Kidney (tissue), 13 donors: ENCODE measurements at regions not wholly inside any gene's neighbourhood (a gene's known extent, or its start where the extent isn't known, plus 50 kb on each side); places are given as distances from the start of the nearest gene placed in this dataset.

Experiments used
- DNase-seq, 5 donors: peaks; one replicate each; pipeline ENCODE4 v3.0.0-alpha.2; 2013 to 2020
- FAIRE-seq: peaks from 2 replicates; lab custom pipeline; 2012; peaks lifted over from hg19 to GRCh38; lab: Jason Lieb, UNC
- H3K27ac ChIP-seq, 2 donors: one replicate each; pipeline ENCODE4 v1.7.0; 2013; ENCODE audit warnings: low read depth in 2 of 2, low read length in 2 of 2, inconsistent platforms in 1 of 2
- H3K27me3 ChIP-seq: one replicate; pipeline ENCODE4 v1.7.1; 2013; ENCODE audit warnings: low read length, inconsistent platforms; ENCODE audit not compliant: control insufficient read depth, insufficient read depth
- H3K36me3 ChIP-seq, 3 donors: one replicate each; pipeline versions ENCODE4 v1.7.0 to v1.7.1; 2013; ENCODE audit warnings: low read length in 3 of 3, control low read depth in 1 of 3, inconsistent platforms in 1 of 3; ENCODE audit not compliant: insufficient read depth in 3 of 3, control insufficient read depth in 2 of 3
- H3K4me1 ChIP-seq, 3 donors: one replicate each; pipeline versions ENCODE4 v1.7.0 to v1.7.1; 2013; ENCODE audit warnings: low read length in 3 of 3, inconsistent platforms in 1 of 3, low read depth in 1 of 3; ENCODE audit not compliant: control insufficient read depth in 2 of 3, insufficient read depth in 2 of 3
- H3K4me3 ChIP-seq, 3 donors: one replicate each; pipeline versions ENCODE4 v1.7.0 to v1.8.1; 2013; ENCODE audit warnings: low read length in 3 of 3, control low read depth in 1 of 3, inconsistent platforms in 1 of 3
- H3K9ac ChIP-seq, 3 donors: one replicate each; pipeline versions ENCODE4 v1.7.0 to v1.7.1; 2013; ENCODE audit warnings: low read length in 3 of 3, control low read depth in 1 of 3, inconsistent platforms in 1 of 3
- H3K9me3 ChIP-seq, 3 donors: one replicate each; pipeline versions ENCODE4 v1.7.0 to v1.7.1; 2013; ENCODE audit warnings: low read length in 3 of 3, control low read depth in 1 of 3, inconsistent platforms in 1 of 3; ENCODE audit not compliant: control insufficient read depth in 2 of 3, insufficient read depth in 1 of 3
- intact Hi-C: fragments of 100-400 bp; cut with DNase I; formaldehyde crosslinking; loops from one replicate; pipeline ENCODE4 v1.11.1; 2022
- TF ChIP-seq, protein P1 (sequence below): IDR thresholded peaks from 3 replicates; pipeline ENCODE4 v1.5.1; 2012; ENCODE audit warnings: mild to moderate bottlenecking, moderate library complexity, borderline replicate concordance; ENCODE audit not compliant: insufficient read depth; ENCODE audit errors: extremely low read depth
- donor health status: control.
- donor health status: control.
- donor health status: control.
- donor health status: control.
- donor health status: control.
- donor health status: DM: yes; HTN: yes; CAD: no.
- donor health status: Normal renal cell carcinoma (clear cell type).

DNA sequence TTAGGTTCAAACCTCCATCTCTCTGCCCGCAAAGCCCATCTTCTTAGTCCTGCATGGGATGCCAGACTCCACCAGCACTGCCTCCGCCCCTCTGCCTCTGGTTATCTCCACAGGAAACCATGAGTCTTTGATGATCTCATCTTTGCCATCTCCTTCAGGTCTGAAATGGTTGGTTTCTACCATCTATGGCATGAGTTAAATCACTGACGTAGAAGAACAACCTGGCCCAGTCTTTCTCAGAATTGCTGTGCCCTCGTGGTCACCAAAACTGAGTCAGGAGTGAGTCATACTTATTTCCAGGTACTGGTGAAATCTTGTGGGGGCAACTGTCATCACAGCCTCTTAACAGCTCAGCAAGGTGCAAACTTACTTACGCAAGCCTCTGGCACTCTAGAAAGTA, 468.7 kb upstream of the C16orf82 start:
- intact Hi-C loops, result no loop called here
- Histone ChIP-seq H3K4me1 (no peaks in the 10 kb centered on the region), H3K27me3 (no peaks in the 10 kb centered on the region), H3K4me3 (no peak overlapping the region), H3K9me3 (no peaks in the 10 kb centered on the region), H3K9ac (no peak overlapping the region), H3K36me3 (no peaks in the 10 kb centered on the region), H3K27ac (no peak overlapping the region)
- FAIRE-seq (no peak), DNase-seq (no peak)
- TF ChIP-seq, protein P1, sequence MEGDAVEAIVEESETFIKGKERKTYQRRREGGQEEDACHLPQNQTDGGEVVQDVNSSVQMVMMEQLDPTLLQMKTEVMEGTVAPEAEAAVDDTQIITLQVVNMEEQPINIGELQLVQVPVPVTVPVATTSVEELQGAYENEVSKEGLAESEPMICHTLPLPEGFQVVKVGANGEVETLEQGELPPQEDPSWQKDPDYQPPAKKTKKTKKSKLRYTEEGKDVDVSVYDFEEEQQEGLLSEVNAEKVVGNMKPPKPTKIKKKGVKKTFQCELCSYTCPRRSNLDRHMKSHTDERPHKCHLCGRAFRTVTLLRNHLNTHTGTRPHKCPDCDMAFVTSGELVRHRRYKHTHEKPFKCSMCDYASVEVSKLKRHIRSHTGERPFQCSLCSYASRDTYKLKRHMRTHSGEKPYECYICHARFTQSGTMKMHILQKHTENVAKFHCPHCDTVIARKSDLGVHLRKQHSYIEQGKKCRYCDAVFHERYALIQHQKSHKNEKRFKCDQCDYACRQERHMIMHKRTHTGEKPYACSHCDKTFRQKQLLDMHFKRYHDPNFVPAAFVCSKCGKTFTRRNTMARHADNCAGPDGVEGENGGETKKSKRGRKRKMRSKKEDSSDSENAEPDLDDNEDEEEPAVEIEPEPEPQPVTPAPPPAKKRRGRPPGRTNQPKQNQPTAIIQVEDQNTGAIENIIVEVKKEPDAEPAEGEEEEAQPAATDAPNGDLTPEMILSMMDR, result no peak

DNA sequence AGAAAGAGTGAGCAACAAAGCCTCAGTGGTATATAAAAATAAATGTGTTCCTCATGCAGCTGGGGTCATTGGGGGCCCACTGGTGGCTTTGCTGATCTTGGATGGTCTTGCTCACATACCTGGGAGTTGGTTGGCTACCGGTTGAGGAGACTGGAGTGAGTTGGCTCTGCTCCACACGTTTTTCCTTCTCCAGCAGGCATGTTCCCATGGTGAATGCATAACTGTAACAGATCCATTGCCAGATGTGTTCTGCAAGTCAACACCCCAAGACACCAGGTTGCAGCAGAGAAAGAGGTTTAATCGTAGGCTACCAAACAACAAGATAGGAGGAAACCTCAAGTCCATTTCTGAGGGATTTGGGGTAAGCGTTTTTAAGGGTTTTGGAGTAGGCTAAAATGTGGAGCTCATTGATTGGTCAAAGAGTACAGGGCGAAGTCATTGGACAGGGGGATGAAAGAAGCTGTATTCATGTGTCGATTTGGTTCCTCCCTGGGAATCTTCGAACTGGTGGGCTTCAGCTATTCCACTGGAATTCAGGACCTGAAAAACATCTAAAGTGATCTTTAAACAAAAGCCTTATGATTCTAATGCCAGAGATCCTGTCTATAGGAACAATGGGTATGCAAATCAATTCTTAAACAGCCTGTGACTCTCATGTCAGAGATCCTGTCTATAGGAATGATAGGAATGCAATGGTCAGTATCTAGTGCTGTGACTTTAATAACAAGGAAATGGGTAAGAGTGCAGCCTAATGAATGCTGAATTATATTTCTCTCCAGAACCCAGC, 467.5 kb upstream of the C16orf82 start:
- no peak overlapping the region for H3K9ac ChIP-seq
- TF ChIP-seq, protein P1, result no peak
- H3K36me3 ChIP-seq, result no peaks in the 10 kb centered on the region
- FAIRE-seq (no peak), DNase-seq (no peak)
- no peak overlapping the region for H3K4me3 ChIP-seq
- H3K27me3 ChIP-seq, result no peaks in the 10 kb centered on the region
- no peaks in the 10 kb centered on the region for H3K4me1 ChIP-seq
- H3K9me3 ChIP-seq, result no peaks in the 10 kb centered on the region
- intact Hi-C loops, result no loop called here
- H3K27ac ChIP-seq, result no peak overlapping the region

DNA sequence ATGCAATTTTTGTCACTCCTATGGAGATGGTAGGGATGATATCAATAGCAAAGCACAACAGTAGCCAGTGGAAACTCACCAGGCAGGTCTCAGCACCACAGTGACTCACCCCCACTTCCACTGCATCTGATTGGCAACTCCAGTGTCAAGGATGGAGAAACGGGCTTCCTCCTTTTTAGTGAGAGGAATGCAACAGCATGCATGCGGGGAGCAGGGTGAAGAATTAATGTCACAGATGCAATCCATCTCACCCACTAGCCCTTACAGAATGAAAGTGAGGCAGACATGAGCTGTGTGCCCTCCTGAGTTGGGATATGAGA, 467.0 kb upstream of the C16orf82 start:
- FAIRE-seq, result no peak
- no peaks in the 10 kb centered on the region for H3K4me1 ChIP-seq
- no peaks in the 10 kb centered on the region for H3K27me3 ChIP-seq
- no peak overlapping the region for H3K27ac ChIP-seq
- intact Hi-C loops, result no loop called here
- no peak overlapping the region for H3K4me3 ChIP-seq
- no peak overlapping the region for H3K9ac ChIP-seq
- H3K36me3 ChIP-seq, result no peaks in the 10 kb centered on the region
- no peak for DNase-seq
- H3K9me3 ChIP-seq, result no peaks in the 10 kb centered on the region
- TF ChIP-seq, protein P1, result no peak

GRCh38 chr16:26601335-26601734, 465.4 kb upstream of the C16orf82 start:
- TF ChIP-seq, protein P1, result no peak
- no peaks in the 10 kb centered on the region for H3K4me1 ChIP-seq
- no peak for DNase-seq
- H3K36me3 ChIP-seq, result no peaks in the 10 kb centered on the region
- H3K27me3 ChIP-seq, result no peaks in the 10 kb centered on the region
- H3K27ac ChIP-seq, result no peak overlapping the region
- no peaks in the 10 kb centered on the region for H3K9me3 ChIP-seq
- FAIRE-seq, result no peak
- intact Hi-C loops, result no loop called here
- H3K9ac ChIP-seq, result no peak overlapping the region
- H3K4me3 ChIP-seq, result no peak overlapping the region
